Activated naive CD8-positive, alpha-beta T cell treated with anti-CD3 and anti-CD28 coated beads, Interleukin-2, amount 50 U/mL, for 24 hours (primary cell): ENCODE measurements at regions not wholly inside any gene's neighbourhood (a gene's known extent, or its start where the extent isn't known, plus 50 kb on each side); places are given as distances from the start of the nearest gene placed in this dataset.
A peak's percentile ranks its signal among the peaks of the same experiment; 100 is the strongest.

ENCODE experiments used
- ATAC-seq: fragments of 150-1000 bp; cut with Tn5 transposase; one replicate; pipeline ENCODE4 v1.10.0; 2021
- DNase-seq: peaks from one replicate; pipeline ENCODE4 v3.0.0; 2021
- H3K27ac Mint-ChIP-seq: one replicate; pipeline ENCODE4 v1.8.0; 2021; ENCODE audit warnings: mild to moderate bottlenecking, mixed read lengths
- H3K27me3 Mint-ChIP-seq: one replicate; pipeline ENCODE4 v1.8.0; 2021; ENCODE audit warnings: mixed read lengths
- H3K36me3 Mint-ChIP-seq: one replicate; pipeline ENCODE4 v1.8.0; 2021; ENCODE audit warnings: low read depth, mixed read lengths
- H3K4me1 Mint-ChIP-seq: one replicate; pipeline ENCODE4 v1.8.0; 2021; ENCODE audit warnings: mixed read lengths
- H3K4me3 Mint-ChIP-seq: one replicate; pipeline ENCODE4 v1.8.0; 2021; ENCODE audit warnings: mild to moderate bottlenecking, moderate library complexity, mixed read lengths
- H3K9me3 Mint-ChIP-seq: one replicate; pipeline ENCODE4 v1.8.0; 2021; ENCODE audit warnings: mixed read lengths

DNA sequence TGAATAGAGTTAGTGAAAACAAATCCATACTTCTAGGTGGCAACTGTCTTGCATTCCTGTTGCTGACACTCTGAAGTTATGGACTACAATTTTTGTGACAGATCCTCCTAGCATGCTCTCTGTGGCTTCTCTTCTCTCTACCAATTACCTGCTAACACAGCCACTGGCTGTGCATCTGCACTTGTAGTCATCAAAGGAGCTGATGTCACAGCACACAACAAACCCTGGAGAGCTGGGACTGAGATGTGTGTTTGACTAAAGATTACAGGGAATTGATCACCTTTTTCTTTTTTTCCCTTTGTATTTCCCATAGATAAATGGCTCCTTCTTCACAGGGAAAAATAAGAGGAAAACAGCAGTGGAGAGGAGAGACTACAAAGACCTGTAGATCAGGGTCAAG lies 278.4 kb upstream of the CCDC54 start:
- Mint-ChIP-seq H3K27me3 (peaks cover 5% of the 10 kb centered on the region), H3K4me3 (no peak overlapping the region), H3K27ac (no peak overlapping the region), H3K9me3 (no peaks in the 10 kb centered on the region), H3K36me3 (no peaks in the 10 kb centered on the region), H3K4me1 (no peaks in the 10 kb centered on the region)
- no peak for ATAC-seq
- no peak for DNase-seq

DNA sequence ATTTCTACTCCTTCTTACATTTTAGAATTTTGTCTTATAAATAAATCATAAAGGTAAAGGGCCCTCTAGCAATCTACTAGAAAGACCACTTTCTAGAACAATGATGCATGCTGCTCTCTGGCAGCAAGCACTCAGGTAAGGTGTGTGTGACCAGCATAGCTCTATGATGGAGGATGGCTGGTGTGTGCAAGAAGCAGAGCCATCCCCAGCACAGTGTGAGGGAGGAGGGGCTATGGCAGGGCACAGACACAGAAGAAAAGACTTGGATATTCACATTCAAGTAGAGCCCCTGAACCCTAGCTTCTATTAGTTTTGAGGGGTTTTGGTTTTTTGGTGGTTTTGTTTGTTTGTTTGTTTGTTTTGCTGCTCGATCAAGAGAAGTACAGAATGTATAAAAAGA lies 277.1 kb upstream of the CCDC54 start:
- ATAC-seq (no peak), DNase-seq (no peak)
- Mint-ChIP-seq H3K27me3 (peaks cover 2% of the 10 kb centered on the region), H3K36me3 (no peaks in the 10 kb centered on the region), H3K4me1 (no peaks in the 10 kb centered on the region), H3K9me3 (no peaks in the 10 kb centered on the region), H3K4me3 (no peak overlapping the region), H3K27ac (no peak overlapping the region)

DNA sequence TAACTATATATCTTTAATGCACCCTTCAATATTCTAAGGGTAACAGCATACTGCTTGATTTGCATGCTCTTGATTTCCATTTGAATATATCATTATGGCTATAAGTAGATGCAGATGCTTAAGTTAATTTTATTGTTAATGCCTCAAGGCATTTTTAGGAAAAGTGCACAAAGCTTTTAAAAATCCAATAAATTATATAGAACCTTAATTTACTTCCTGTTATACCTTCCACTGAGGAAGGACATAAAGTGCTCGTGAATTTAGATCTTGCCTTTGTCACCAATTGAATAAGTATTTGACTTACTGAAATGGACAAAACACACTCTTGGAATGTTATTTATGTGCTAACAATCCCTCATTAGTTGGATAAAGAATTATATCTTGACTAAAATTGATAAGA lies 276.7 kb upstream of the CCDC54 start:
- Mint-ChIP-seq H3K9me3 (no peaks in the 10 kb centered on the region), H3K4me3 (no peak overlapping the region), H3K27ac (no peak overlapping the region), H3K4me1 (no peaks in the 10 kb centered on the region), H3K27me3 (peaks cover 2% of the 10 kb centered on the region), H3K36me3 (no peaks in the 10 kb centered on the region)
- DNase-seq (no peak), ATAC-seq (no peak)

DNA sequence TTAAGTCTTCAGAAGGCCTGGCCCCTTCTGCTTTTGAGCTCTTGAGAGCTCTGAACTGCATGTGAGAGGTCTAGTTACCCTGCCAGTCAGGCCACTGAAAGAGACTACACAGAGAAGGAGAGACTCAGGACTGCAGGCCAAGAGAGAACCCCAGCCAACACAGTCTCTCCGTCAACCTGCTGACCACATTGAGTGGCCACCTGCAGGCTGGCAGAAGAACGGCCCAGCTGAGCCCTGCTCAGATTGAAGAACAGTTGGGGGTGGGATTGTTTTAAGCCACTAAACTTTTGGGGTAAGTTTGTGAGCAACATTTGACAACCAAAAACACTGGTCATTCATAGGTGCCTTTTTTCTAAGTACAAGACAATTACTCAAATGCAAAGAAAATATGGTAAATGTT lies 273.5 kb upstream of the CCDC54 start:
- no peaks in the 10 kb centered on the region for H3K27me3 Mint-ChIP-seq
- DNase-seq (no peak), ATAC-seq (no peak)
- H3K9me3 Mint-ChIP-seq: no peaks in the 10 kb centered on the region
- no peaks in the 10 kb centered on the region for H3K36me3 Mint-ChIP-seq
- no peaks in the 10 kb centered on the region for H3K4me1 Mint-ChIP-seq
- no peak overlapping the region for H3K4me3 Mint-ChIP-seq
- no peak overlapping the region for H3K27ac Mint-ChIP-seq

DNA sequence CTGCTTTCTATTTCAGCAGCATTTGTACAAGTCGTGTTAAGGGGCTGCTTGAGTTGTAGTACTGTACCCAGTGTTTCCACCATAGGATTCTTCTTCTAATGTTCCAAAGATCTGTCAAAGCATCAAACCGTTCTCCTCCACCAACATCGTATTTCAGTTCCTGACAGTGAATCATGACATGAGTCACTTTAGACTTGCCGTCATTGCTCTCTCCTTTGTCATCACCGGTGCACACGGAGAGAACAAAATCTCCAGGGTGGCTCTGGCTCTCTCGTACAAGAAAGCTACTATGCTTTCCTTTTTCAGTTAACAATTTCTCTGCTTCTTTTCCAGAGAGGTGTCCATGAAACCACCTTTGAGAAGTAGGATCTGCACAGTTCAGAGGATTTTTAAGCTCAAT lies 270.9 kb upstream of the CCDC54 start:
- ATAC-seq: no peak
- no peak overlapping the region for H3K27ac Mint-ChIP-seq

DNA sequence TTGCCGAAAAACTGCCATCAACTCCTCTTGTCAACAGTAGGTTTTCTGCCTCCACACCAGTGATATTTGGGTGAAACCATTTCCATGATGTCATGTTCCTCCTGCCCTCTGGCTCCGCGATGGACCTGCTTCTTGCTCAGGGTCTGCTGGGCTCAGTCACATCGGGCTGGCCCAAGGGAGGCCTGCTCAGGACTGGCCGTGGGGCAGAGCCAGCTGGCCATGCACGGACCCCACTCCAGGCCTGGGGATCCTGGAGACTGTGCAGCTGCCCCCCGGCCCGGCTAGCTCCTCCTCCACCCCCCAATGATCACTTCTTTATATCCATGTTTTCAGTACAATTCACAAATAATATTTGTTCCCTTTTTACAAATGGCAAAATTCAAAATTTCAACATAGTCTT lies 270.3 kb upstream of the CCDC54 start:
- DNase-seq (no peak), ATAC-seq (no peak)
- H3K9me3 Mint-ChIP-seq: no peaks in the 10 kb centered on the region
- H3K36me3 Mint-ChIP-seq: no peaks in the 10 kb centered on the region
- no peak overlapping the region for H3K4me3 Mint-ChIP-seq
- H3K27ac Mint-ChIP-seq: no peak overlapping the region
- H3K27me3 Mint-ChIP-seq: no peaks in the 10 kb centered on the region
- no peaks in the 10 kb centered on the region for H3K4me1 Mint-ChIP-seq

More for the DNA sequence above, 270.9 kb upstream of the CCDC54 start:
- H3K4me1 Mint-ChIP-seq: no peaks in the 10 kb centered on the region
- H3K4me3 Mint-ChIP-seq: no peak overlapping the region
- no peaks in the 10 kb centered on the region for H3K27me3 Mint-ChIP-seq
- DNase-seq: no peak
- no peaks in the 10 kb centered on the region for H3K36me3 Mint-ChIP-seq
- no peaks in the 10 kb centered on the region for H3K9me3 Mint-ChIP-seq

DNA sequence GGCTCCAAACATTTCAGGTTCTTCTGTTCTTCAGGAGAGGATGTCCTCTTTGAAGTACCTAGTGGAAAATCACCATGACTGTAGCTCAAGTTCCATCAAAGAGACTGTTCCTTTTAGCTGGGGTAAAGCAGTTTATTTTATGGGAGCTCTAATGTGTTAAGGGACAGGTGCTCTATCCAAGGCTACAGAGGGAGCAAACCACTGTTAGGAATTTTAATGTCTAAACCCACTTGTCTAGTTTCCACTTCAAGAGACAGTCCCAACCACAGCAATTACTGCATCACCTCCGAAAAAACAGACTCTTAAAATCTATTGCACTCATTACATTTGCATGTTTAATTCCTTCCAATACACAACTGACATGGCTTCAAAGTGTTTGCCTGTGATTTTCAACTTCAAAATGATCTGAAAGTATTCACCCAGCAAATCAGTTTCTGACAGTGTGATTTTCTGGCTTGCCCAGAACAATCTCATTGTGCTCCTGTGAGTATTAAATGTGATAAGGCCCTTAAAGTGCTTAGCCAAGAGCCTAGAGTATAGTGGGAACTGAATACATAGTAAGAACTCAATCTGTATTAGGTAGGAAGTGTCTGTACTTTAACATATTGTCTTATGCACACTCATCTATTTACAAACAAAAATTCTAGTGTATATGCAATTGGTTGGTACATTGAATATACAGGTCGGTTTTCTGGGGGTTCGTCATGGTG lies 266.5 kb upstream of the CCDC54 start:
- no peaks in the 10 kb centered on the region for H3K36me3 Mint-ChIP-seq
- ATAC-seq: no peak
- no peaks in the 10 kb centered on the region for H3K27me3 Mint-ChIP-seq
- H3K9me3 Mint-ChIP-seq: no peaks in the 10 kb centered on the region
- no peak overlapping the region for H3K27ac Mint-ChIP-seq
- no peak overlapping the region for H3K4me3 Mint-ChIP-seq
- H3K4me1 Mint-ChIP-seq: no peaks in the 10 kb centered on the region
- no peak for DNase-seq

DNA sequence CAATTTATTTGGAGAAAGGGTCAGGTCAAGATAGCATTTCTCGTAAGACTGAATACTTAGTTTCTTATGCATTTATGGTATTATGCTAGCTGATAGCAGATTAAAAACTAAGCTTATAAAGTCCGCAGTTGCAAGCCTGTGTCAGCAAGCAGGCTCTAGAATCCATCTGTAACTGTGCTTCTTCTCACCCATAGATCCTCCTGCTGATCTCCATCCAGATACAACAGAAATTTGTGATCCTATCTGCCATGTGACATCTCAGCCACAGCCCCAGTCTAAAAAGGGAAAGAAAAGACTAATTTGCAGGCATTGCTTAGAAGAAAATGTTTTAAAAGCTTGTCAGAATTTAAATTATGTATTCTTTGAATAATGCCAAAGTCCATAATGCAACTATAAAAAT lies 265.4 kb upstream of the CCDC54 start:
- H3K4me3 Mint-ChIP-seq: no peak overlapping the region

DNA sequence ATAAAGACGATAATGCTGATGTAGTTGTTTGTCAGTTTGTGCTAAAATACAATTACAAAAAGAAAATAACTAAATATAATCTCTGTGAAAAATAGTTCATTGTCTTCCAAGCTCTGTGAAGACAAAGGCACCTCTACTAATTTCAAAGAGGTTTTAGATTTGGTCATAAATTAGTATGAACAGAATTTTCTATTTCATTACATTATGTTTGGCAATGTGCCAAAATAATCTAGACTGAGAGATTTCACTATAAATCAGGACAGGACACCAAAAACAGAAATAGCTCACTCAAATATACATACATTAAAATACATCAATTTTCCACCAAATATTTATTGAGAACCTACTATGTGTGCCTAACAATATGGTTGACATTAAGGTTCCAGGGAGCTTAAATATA lies 264.9 kb upstream of the CCDC54 start:
- H3K4me3 Mint-ChIP-seq: no peak overlapping the region
- no peak for DNase-seq
- H3K27ac Mint-ChIP-seq: no peak overlapping the region
- ATAC-seq: no peak
- peaks cover 2% of the 10 kb centered on the region for H3K27me3 Mint-ChIP-seq
- H3K4me1 Mint-ChIP-seq: no peaks in the 10 kb centered on the region
- no peaks in the 10 kb centered on the region for H3K9me3 Mint-ChIP-seq
- no peaks in the 10 kb centered on the region for H3K36me3 Mint-ChIP-seq

More for the DNA sequence above, 265.4 kb upstream of the CCDC54 start:
- H3K9me3 Mint-ChIP-seq: no peaks in the 10 kb centered on the region
- no peaks in the 10 kb centered on the region for H3K4me1 Mint-ChIP-seq
- H3K27ac Mint-ChIP-seq: no peak overlapping the region
- no peak for DNase-seq
- no peaks in the 10 kb centered on the region for H3K36me3 Mint-ChIP-seq
- ATAC-seq: no peak
- H3K27me3 Mint-ChIP-seq: peaks cover 2% of the 10 kb centered on the region

DNA sequence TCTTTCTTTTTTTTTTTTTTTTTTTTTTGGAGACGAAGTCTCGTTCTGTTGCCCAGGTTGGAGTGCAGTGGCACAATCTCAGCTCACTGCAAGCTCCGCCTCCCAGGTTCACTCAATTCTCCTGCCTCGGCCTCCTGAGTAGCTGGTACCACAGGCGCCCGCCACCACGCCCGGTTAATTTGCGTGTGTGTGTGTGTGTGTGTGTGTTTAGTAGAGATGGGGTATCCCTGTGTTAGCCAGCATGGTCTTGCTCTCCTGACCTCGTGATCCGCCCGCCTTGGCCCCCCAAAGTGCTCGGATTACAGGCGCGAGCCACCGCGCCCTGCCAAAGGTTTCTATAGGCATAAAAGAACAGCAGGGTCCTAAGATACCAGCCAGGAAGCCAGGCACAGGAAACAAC lies 261.0 kb upstream of the CCDC54 start:
- peaks cover 7% of the 10 kb centered on the region for H3K27me3 Mint-ChIP-seq

DNA sequence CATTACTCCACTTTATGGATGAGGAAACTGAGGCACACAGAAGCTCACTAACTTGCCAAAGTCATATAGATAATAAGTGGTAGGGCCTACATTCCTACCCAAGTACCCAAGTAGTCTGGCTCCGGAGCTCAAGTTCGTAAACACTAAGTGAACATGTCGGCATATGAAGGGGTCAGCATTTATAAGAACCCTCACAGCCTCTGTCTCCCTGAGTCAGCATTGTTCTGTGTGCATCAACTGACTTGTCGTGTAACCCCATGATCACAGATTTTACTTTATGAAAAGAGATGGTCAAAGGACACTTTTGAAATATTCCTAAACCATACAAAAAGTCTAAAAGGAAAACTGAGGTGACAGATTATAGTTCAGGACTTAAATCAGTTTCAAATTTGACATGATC lies 260.1 kb upstream of the CCDC54 start:
- H3K27ac Mint-ChIP-seq: no peak overlapping the region
- DNase-seq (no peak), ATAC-seq (no peak)
- H3K27me3 Mint-ChIP-seq: peaks cover 8% of the 10 kb centered on the region
- H3K4me1 Mint-ChIP-seq: no peaks in the 10 kb centered on the region
- H3K4me3 Mint-ChIP-seq: no peak overlapping the region
- no peaks in the 10 kb centered on the region for H3K36me3 Mint-ChIP-seq
- no peaks in the 10 kb centered on the region for H3K9me3 Mint-ChIP-seq

More for the DNA sequence above, 261.0 kb upstream of the CCDC54 start:
- no peak for DNase-seq
- Mint-ChIP-seq H3K27ac (no peak overlapping the region), H3K4me3 (no peak overlapping the region), H3K36me3 (no peaks in the 10 kb centered on the region), H3K9me3 (no peaks in the 10 kb centered on the region), H3K4me1 (no peaks in the 10 kb centered on the region)
- no peak for ATAC-seq

DNA sequence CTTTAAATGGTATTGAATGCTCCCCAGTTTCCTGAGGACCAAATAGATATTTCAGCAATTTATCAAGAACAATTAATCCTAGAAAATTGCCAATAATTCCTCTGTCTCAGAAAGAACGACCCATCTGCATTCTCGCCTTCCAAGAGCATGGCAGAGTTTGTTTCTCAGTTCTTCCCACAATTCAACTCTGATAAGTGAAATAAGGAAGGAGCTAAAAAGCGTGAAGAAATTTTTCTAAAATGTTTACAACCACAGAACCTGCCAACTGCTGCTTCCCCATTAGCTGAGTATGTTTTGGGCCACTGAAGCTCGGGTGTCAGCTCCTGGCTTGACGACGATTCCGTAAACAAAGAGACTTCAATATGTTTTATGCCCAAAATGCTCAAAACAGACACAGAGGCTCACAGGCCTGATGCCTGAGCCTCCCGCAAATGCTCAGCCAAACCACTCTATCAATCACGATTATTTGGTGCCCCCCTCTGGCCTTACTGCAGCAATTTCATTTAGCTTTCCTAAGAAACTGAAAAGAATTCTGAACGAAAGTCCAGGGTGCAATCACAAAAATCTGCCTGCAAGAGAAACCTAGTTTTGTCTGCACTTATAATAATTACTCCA lies 259.2 kb upstream of the CCDC54 start:
- DNase-seq: peak; percentile 10
- Mint-ChIP-seq H3K27me3 (peaks cover 8% of the 10 kb centered on the region), H3K4me1 (no peaks in the 10 kb centered on the region), H3K27ac (no peak overlapping the region), H3K9me3 (no peaks in the 10 kb centered on the region), H3K36me3 (no peaks in the 10 kb centered on the region), H3K4me3 (no peak overlapping the region)
- ATAC-seq: no peak

DNA sequence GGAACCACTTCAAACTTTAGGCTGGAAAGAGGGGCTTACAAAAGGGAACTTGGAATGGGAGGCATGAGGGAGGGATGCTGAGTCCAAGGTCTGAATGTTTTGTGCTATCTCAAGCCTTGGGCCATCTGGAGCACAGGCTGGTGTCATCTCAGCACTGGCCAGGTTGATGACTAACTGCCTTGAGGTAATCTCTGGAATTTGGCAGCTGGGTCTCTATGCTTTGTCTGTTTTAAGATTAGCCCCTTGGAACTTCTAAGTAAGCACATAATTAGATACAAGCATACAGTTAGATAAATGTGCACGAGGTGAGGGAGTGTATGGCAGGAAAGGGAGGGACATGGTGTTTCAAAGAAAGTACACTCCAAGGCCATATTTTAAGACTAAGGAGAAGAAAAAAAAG lies 252.4 kb upstream of the CCDC54 start:
- DNase-seq (no peak), ATAC-seq (no peak)
- no peaks in the 10 kb centered on the region for H3K9me3 Mint-ChIP-seq
- H3K4me1 Mint-ChIP-seq: no peaks in the 10 kb centered on the region
- no peak overlapping the region for H3K4me3 Mint-ChIP-seq
- no peak overlapping the region for H3K27ac Mint-ChIP-seq
- no peaks in the 10 kb centered on the region for H3K36me3 Mint-ChIP-seq
- peaks cover 4% of the 10 kb centered on the region for H3K27me3 Mint-ChIP-seq

DNA sequence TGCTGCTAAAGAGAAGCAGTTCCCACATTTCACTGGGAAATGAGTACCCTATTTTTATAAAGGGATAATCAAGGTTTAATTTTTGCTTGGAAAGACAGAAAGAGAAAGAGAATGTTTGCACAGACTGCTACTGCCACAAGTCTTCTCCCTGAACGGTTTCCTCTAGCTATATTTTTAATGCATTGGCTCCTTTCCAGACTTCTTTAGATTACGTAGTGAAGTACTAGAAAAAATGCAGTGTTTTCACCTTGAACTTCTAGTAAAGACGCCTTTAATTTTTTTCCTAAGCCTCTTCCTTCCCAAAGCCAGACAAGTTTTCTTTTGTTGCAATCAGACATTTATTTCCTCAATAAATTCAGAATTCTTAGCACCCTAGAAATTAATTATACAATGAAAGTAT lies 248.3 kb upstream of the CCDC54 start:
- no peak overlapping the region for H3K27ac Mint-ChIP-seq
- no peak overlapping the region for H3K4me3 Mint-ChIP-seq
- ATAC-seq (no peak), DNase-seq (no peak)
- H3K9me3 Mint-ChIP-seq: no peaks in the 10 kb centered on the region
- no peaks in the 10 kb centered on the region for H3K4me1 Mint-ChIP-seq
- H3K36me3 Mint-ChIP-seq: no peaks in the 10 kb centered on the region
- peaks cover 2% of the 10 kb centered on the region for H3K27me3 Mint-ChIP-seq

DNA sequence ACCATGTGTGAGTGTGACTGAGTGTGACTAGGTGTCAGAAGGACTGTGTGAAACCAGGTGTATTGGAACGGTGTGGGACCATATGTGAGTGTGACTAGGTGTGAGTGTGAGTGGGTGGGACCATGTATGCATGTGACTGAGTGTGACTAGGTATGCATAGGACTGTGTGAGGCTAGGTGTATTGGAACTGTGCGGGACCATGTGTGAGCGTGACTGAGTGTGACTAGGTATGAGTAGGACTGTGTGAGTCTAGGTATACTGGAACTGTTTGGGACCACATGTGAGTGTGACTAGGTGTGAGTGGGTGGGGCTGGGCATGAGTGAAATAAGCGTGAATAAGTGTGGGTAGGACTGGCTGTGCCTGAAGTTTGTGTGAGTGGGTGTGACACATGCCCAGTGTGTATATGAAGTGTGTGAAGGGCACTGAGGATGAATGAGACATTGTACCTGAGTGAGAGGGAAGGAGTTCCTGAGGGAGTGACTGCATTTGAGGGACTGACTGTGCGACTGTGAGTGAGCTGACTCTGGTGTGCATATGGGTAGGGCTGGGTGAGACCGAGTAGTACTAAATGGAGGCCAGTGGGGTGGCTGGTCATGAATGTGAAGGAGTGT lies 247.0 kb upstream of the CCDC54 start:
- ATAC-seq (no peak), DNase-seq (no peak)
- no peak overlapping the region for H3K4me3 Mint-ChIP-seq
- H3K9me3 Mint-ChIP-seq: no peaks in the 10 kb centered on the region
- H3K27me3 Mint-ChIP-seq: no peaks in the 10 kb centered on the region
- no peak overlapping the region for H3K27ac Mint-ChIP-seq
- H3K4me1 Mint-ChIP-seq: no peaks in the 10 kb centered on the region
- H3K36me3 Mint-ChIP-seq: no peaks in the 10 kb centered on the region
